K562 (cell line): ENCODE measurements at regions not wholly inside any gene's neighbourhood (a gene's known extent, or its start where the extent isn't known, plus 50 kb on each side); places are given as distances from the start of the nearest gene placed in this dataset.

Experiments used
- ATAC-seq: fragments of 200-7000 bp; cut with Tn5 transposase; 3 replicates; pipeline ENCODE4 v1.9.1; 2020; ENCODE audit warnings: moderate library complexity
- BruUV-seq: library from RNA; stranded (reverse); fragments of 400-500 nt; replicated peaks from 2 replicates; lab custom pipeline; 2021; lab: Mats Ljungman, UMichigan
- CTCF ChIA-PET: fragments of 300-600 bp; formaldehyde crosslinking; extraction: SDS; loops from one replicate; lab custom pipeline; 2021; ENCODE audit warnings: low intra/inter-chr PET ratio; lab: Yijun Ruan, JAX
- POLR2A ChIA-PET: fragments of 300-600, 350-650 bp; sonication (Branson Sonifier 250); formaldehyde crosslinking; extraction: SDS; loops from one replicate; lab custom pipeline; 2021; ENCODE audit warnings: antibody characterized with exemption, inconsistent platforms; lab: Yijun Ruan, JAX
- DNase-seq, 4 experiments: peaks; one replicate each; pipeline versions ENCODE4 v3.0.0 to v3.0.0-alpha.2; 2011 to 2018; ENCODE audit warnings: low spot score in 3 of 4, mixed read lengths in 3 of 4; ENCODE audit errors: extremely low read depth in 1 of 4
- FAIRE-seq: peaks from 2 replicates; lab custom pipeline; 2011; peaks lifted over from hg19 to GRCh38; lab: Jason Lieb, UNC
- H2AFZ ChIP-seq: 2 replicates; pipeline ENCODE4 v1.6.0; 2011; ENCODE audit warnings: low read depth, low read length, control low read depth, inconsistent platforms
- H3K27ac ChIP-seq: fragments of 200-600 bp; 3 replicates; pipeline ENCODE4 v1.8.0; 2011; ENCODE audit warnings: low read depth, mild to moderate bottlenecking, control low read depth, inconsistent platforms, low read length, moderate library complexity, mixed read lengths; ENCODE audit errors: extremely low read depth
- H3K27me3 ChIP-seq, 2 experiments: fragments of 300-600 bp in 1 of 2; 2 replicates in 1 of 2; 3 replicates in 1 of 2; pipeline versions ENCODE4 v1.6.0 to v1.8.0; 2011; ENCODE audit warnings: inconsistent platforms in 2 of 2, low read length in 2 of 2, mild to moderate bottlenecking in 1 of 2, mixed read lengths in 1 of 2, moderate library complexity in 1 of 2; ENCODE audit not compliant: control insufficient read depth in 2 of 2, insufficient read depth in 2 of 2
- H3K36me3 ChIP-seq: fragments of 300-600 bp; 3 replicates; pipeline ENCODE4 v1.8.0; 2011; ENCODE audit warnings: mild to moderate bottlenecking, low read length, inconsistent platforms; ENCODE audit not compliant: control insufficient read depth, insufficient read depth
- H3K4me1 ChIP-seq, 2 experiments: fragments of 200-600 bp in 1 of 2; replicated peaks in 1 of 2; 2 replicates in 1 of 2; 3 replicates in 1 of 2; pipeline versions ENCODE4 v1.5.1 to v1.8.0; 2011; ENCODE audit warnings: inconsistent platforms in 2 of 2, low read length in 2 of 2, mild to moderate bottlenecking in 1 of 2, mixed read lengths in 1 of 2, moderate library complexity in 1 of 2; ENCODE audit not compliant: control insufficient read depth in 2 of 2, insufficient read depth in 2 of 2
- H3K4me2 ChIP-seq: 2 replicates; pipeline ENCODE4 v1.6.1; 2011; ENCODE audit warnings: low read length, control low read depth, inconsistent platforms, mixed read lengths; ENCODE audit not compliant: insufficient read depth
- H3K4me3 ChIP-seq: fragments of 200-600 bp; sonication (generic), shearing (Covaris generic); 2 replicates; pipeline ENCODE4 v1.5.1; 2016; ENCODE audit warnings: control low read depth, inconsistent platforms
- H3K79me2 ChIP-seq: fragments of 200-600 bp; 3 replicates; pipeline ENCODE4 v1.8.0; 2011; ENCODE audit warnings: low read length, inconsistent platforms; ENCODE audit not compliant: control insufficient read depth, insufficient read depth
- H3K9ac ChIP-seq, 2 experiments: 2 replicates each; pipeline versions ENCODE4 v1.6.0 to v1.6.1; 2011; ENCODE audit warnings: low read depth in 2 of 2, low read length in 2 of 2, control low read depth in 1 of 2, inconsistent platforms in 1 of 2, mild to moderate bottlenecking in 1 of 2, mixed read lengths in 1 of 2; ENCODE audit not compliant: insufficient read depth in 1 of 2
- H3K9me1 ChIP-seq: one replicate; pipeline ENCODE4 v1.6.0; 2011; ENCODE audit warnings: inconsistent platforms, mild to moderate bottlenecking, low read length, moderate library complexity; ENCODE audit not compliant: control insufficient read depth, insufficient read depth
- H3K9me3 ChIP-seq: replicated peaks from 2 replicates; pipeline ENCODE4 v1.5.1; 2011; ENCODE audit warnings: low read depth, low read length, inconsistent platforms; ENCODE audit not compliant: control insufficient read depth, insufficient read depth
- H4K20me1 ChIP-seq: replicated peaks from 2 replicates; pipeline ENCODE4 v1.6.1; 2011; ENCODE audit warnings: low read length, inconsistent platforms, mixed read lengths; ENCODE audit not compliant: control insufficient read depth, insufficient read depth
- CC2D1A ChIP-seq: fragments of 450-650 bp; IDR thresholded peaks from 2 replicates; pipeline ENCODE4 v1.6.1; 2017; ENCODE audit warnings: mild to moderate bottlenecking
- CTBP1 ChIP-seq: fragments of 450-650 bp; IDR thresholded peaks from 2 replicates; pipeline ENCODE4 v1.6.1; 2016; ENCODE audit warnings: borderline replicate concordance
- DACH1 ChIP-seq: fragments of 450-650 bp; IDR thresholded peaks from 2 replicates; pipeline ENCODE4 v1.6.1; 2018; ENCODE audit not compliant: partially characterized antibody
- ELF4 ChIP-seq: fragments of 450-650 bp; formaldehyde crosslinking; IDR thresholded peaks from 2 replicates; pipeline ENCODE4 v1.4.0; 2022; ENCODE audit warnings: missing genetic modification characterization
- EZH2 ChIP-seq: IDR thresholded peaks from 2 replicates; pipeline ENCODE4 v1.6.1; 2012; ENCODE audit warnings: low read depth, mild to moderate bottlenecking, inconsistent platforms, low read length, borderline replicate concordance
- HMGXB4 ChIP-seq: sonication (generic); formaldehyde crosslinking; IDR thresholded peaks from 2 replicates; pipeline ENCODE4 v1.8.1; 2023; ENCODE audit warnings: mild to moderate bottlenecking, missing genetic modification reagents
- NELFE ChIP-seq: IDR thresholded peaks from 2 replicates; pipeline ENCODE4 v1.6.1; 2011; ENCODE audit warnings: mild to moderate bottlenecking; ENCODE audit not compliant: insufficient read depth, insufficient read length
- RBM14 ChIP-seq: fragments of 200-400 bp; formaldehyde crosslinking; IDR thresholded peaks from 2 replicates; pipeline ENCODE4 v1.6.1; 2018; ENCODE audit warnings: low read depth, mild to moderate bottlenecking, low read length, moderate library complexity, borderline replicate concordance; ENCODE audit not compliant: insufficient read depth
- RFX7 ChIP-seq: fragments of 250-450 bp; sonication (Bioruptor Pico); IDR thresholded peaks from 2 replicates; pipeline ENCODE4 v1.5.1; 2021; ENCODE audit warnings: mild to moderate bottlenecking
- SMAD1 ChIP-seq: fragments of 150-350 bp; IDR thresholded peaks from 2 replicates; pipeline ENCODE4 v1.6.1; 2014; ENCODE audit warnings: low read length, low read depth; ENCODE audit not compliant: partially characterized antibody
- SMARCA4 ChIP-seq: fragments of 450-650 bp; IDR thresholded peaks from 2 replicates; pipeline ENCODE4 v1.6.1; 2016
- TSC22D4 ChIP-seq: fragments of 450-650 bp; IDR thresholded peaks from 2 replicates; pipeline ENCODE4 v1.6.1; 2016; ENCODE audit warnings: missing genetic modification characterization, missing biosample characterization, control low read depth
- ZBTB49 ChIP-seq: sonication (generic); formaldehyde crosslinking; IDR thresholded peaks from 2 replicates; pipeline ENCODE4 v1.8.0; 2022; ENCODE audit warnings: missing genetic modification reagents, mild to moderate bottlenecking, borderline replicate concordance
- ZNF174 ChIP-seq: fragments of 250-450 bp; sonication (Bioruptor Pico); IDR thresholded peaks from 2 replicates; pipeline ENCODE4 v1.4.0; 2020; ENCODE audit warnings: mild to moderate bottlenecking
- ZNF224 ChIP-seq: sonication (generic); formaldehyde crosslinking; IDR thresholded peaks from 2 replicates; pipeline ENCODE4 v1.8.0; 2022; ENCODE audit warnings: mild to moderate bottlenecking, missing genetic modification reagents
- ZNF395 ChIP-seq: fragments of 200-800 bp; sonication (Bioruptor generic); IDR thresholded peaks from 2 replicates; pipeline ENCODE4 v1.6.1; 2017; ENCODE audit warnings: missing genetic modification characterization, missing compliant biosample characterization
- ZNF512 ChIP-seq: IDR thresholded peaks from 2 replicates; pipeline ENCODE4 v1.6.1; 2016; ENCODE audit warnings: missing genetic modification characterization, missing compliant biosample characterization
- in situ Hi-C: fragments of 300-500 bp; cut with MboI; formaldehyde crosslinking; loops from 4 replicates; pipeline ENCODE4 v1.15.0; 2018; ENCODE audit warnings: inconsistent platforms, mixed read lengths
- intact Hi-C: fragments of 100-400 bp; cut with micrococcal nuclease; formaldehyde crosslinking; loops from 2 replicates; pipeline ENCODE4 v1.14.2; 2022

- Histone ChIP-seq H3K9me3 (no peaks in the 10 kb centered on the region), H3K9me1 (no peaks in the 10 kb centered on the region), H3K36me3 (no peaks in the 10 kb centered on the region), H3K79me2 (no peaks in the 10 kb centered on the region), H3K27ac (no peak overlapping the region), H3K4me2 (no peak overlapping the region), H3K27me3 (no peaks in the 10 kb centered on the region), H3K4me3 (no peak overlapping the region), H4K20me1 (no peaks in the 10 kb centered on the region), H2AFZ (no peak overlapping the region), H3K9ac (no peak overlapping the region), H3K4me1 (no peaks in the 10 kb centered on the region)
- intact Hi-C loops, result no loop called here
- no TSS peak for BruUV-seq
- no peak for DNase-seq
- no peak for FAIRE-seq
- ChIA-PET POLR2A (no interaction called here), CTCF (no interaction called here)
- in situ Hi-C loops, result loop anchor here (5.0 kb wide), 1 partner anchor 80 kb away; no protein-coding TSS in a partner anchor
- no peak for ATAC-seq
- no peak for TF ChIP-seq TSC22D4 (tag)
- no peak for TF ChIP-seq NELFE
- TF ChIP-seq ZNF224, result no peak
- no peak for TF ChIP-seq CTBP1
- no peak for TF ChIP-seq ELF4 (CRISPR knock-in tag)
- TF ChIP-seq SMAD1, result no peak
- TF ChIP-seq ZNF512 (tag), result no peak
- TF ChIP-seq ZNF174 (CRISPR knock-in tag), result no peak
- TF ChIP-seq ZBTB49 (CRISPR knock-in tag), result no peak
- no peak for TF ChIP-seq SMARCA4
- TF ChIP-seq RBM14, result no peak
- TF ChIP-seq EZH2, result no peak
- no peak for TF ChIP-seq RFX7 (CRISPR knock-in tag)
- no peak for TF ChIP-seq HMGXB4 (CRISPR knock-in tag)
- TF ChIP-seq CC2D1A, result no peak
- TF ChIP-seq DACH1, result no peak
- no peak for TF ChIP-seq ZNF395 (CRISPR knock-in tag)
These were observed 138.2 kb upstream of the FST start for GRCh38 chr5:53342236-53342635.
